Keratinocyte (primary cell): ENCODE measurements at regions not wholly inside any gene's neighbourhood (a gene's known extent, or its start where the extent isn't known, plus 50 kb on each side); places are given as distances from the start of the nearest gene placed in this dataset.

Source experiments
- EZH2 ChIP-seq: IDR thresholded peaks from one replicate; pipeline ENCODE4 v1.6.1; 2012; ENCODE audit warnings: inconsistent platforms, mild to moderate bottlenecking, low read length, moderate library complexity
- TF ChIP-seq, protein P1 (sequence below), 3 experiments: IDR thresholded peaks in 1 of 3; conservative IDR thresholded peaks in 1 of 3; optimal IDR thresholded peaks in 1 of 3; 2 replicates in 2 of 3; 3 replicates in 1 of 3; pipeline versions ENCODE3 to v1.5.1; 2011; ENCODE audit warnings: low read length in 3 of 3, mild to moderate bottlenecking in 3 of 3, moderate library complexity in 2 of 3, control low read depth in 1 of 3, inconsistent platforms in 1 of 3; ENCODE audit not compliant: insufficient read depth in 2 of 3; ENCODE audit errors: extremely low read depth in 1 of 3

GRCh38 chr3:83393276-83393675 lies 1565.5 kb upstream of the CADM2 start:
- TF ChIP-seq, protein P1, sequence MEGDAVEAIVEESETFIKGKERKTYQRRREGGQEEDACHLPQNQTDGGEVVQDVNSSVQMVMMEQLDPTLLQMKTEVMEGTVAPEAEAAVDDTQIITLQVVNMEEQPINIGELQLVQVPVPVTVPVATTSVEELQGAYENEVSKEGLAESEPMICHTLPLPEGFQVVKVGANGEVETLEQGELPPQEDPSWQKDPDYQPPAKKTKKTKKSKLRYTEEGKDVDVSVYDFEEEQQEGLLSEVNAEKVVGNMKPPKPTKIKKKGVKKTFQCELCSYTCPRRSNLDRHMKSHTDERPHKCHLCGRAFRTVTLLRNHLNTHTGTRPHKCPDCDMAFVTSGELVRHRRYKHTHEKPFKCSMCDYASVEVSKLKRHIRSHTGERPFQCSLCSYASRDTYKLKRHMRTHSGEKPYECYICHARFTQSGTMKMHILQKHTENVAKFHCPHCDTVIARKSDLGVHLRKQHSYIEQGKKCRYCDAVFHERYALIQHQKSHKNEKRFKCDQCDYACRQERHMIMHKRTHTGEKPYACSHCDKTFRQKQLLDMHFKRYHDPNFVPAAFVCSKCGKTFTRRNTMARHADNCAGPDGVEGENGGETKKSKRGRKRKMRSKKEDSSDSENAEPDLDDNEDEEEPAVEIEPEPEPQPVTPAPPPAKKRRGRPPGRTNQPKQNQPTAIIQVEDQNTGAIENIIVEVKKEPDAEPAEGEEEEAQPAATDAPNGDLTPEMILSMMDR (optimal IDR thresholded peaks at IDR 0.05 in 1 of 3, IDR thresholded peaks at IDR 0.05 in 1 of 3, conservative IDR thresholded peaks at IDR 0.05 in 1 of 3; ENCODE audit: extremely low read depth in 1 of 3, insufficient read depth in 2 of 3, low read length in 3 of 3) = no peak
- TF ChIP-seq EZH2 = no peak
